NCI-H524 (cell line): ENCODE measurements at regions not wholly inside any gene's neighbourhood (a gene's known extent, or its start where the extent isn't known, plus 50 kb on each side); places are given as distances from the start of the nearest gene placed in this dataset.
"Not testable (repeated sequence)": the region's sequence is repeated elsewhere in the genome, so short reads cannot be mapped to it uniquely, and the experiment has no call there.

ENCODE experiments used
- DNase-seq, 2 experiments: peaks; one replicate each; lab custom pipeline; 2025; lab: John Stamatoyannopoulos, UW

- DNase-seq = no peak
These were observed 604.3 kb upstream of the RBFOX1 start for GRCh38 chr16:6728381-6728780.

GRCh38 chr16:6726621-6727020 lies 606.0 kb upstream of the RBFOX1 start:
- DNase-seq = no peak

GRCh38 chr16:6725634-6726331 lies 606.9 kb upstream of the RBFOX1 start:
- no peak for DNase-seq

GRCh38 chr16:6725206-6725605 lies 607.4 kb upstream of the RBFOX1 start:
- DNase-seq = not testable (repeated sequence)

- no peak for DNase-seq
These were observed 609.9 kb upstream of the RBFOX1 start for GRCh38 chr16:6722786-6723185.

GRCh38 chr16:6714510-6714909 lies 618.1 kb upstream of the RBFOX1 start:
- no peak for DNase-seq

- DNase-seq = no peak
These were observed 622.9 kb upstream of the RBFOX1 start for GRCh38 chr16:6709736-6710135.

GRCh38 chr16:6708576-6709215 lies 623.9 kb upstream of the RBFOX1 start:
- no peak for DNase-seq

GRCh38 chr16:6704306-6704930 lies 628.2 kb upstream of the RBFOX1 start:
- no peak for DNase-seq

- DNase-seq = no peak
These were observed 631.5 kb upstream of the RBFOX1 start for GRCh38 chr16:6701096-6701495.

GRCh38 chr16:6698548-6698947 lies 634.1 kb upstream of the RBFOX1 start:
- no peak for DNase-seq

GRCh38 chr16:6695666-6696065 lies 637.0 kb upstream of the RBFOX1 start:
- no peak for DNase-seq

GRCh38 chr16:6694636-6695035 lies 638.0 kb upstream of the RBFOX1 start:
- no peak for DNase-seq

GRCh38 chr16:6693418-6693817 lies 639.2 kb upstream of the RBFOX1 start:
- not testable (repeated sequence) for DNase-seq

GRCh38 chr16:6692874-6693273 lies 639.8 kb upstream of the RBFOX1 start:
- DNase-seq = no peak

- DNase-seq = no peak
These were observed 641.9 kb upstream of the RBFOX1 start for GRCh38 chr16:6690741-6691140.

- no peak for DNase-seq
These were observed 643.0 kb upstream of the RBFOX1 start for GRCh38 chr16:6689643-6690042.

- no peak for DNase-seq
These were observed 645.1 kb upstream of the RBFOX1 start for GRCh38 chr16:6687593-6687992.

- peak in 1 of 2 experiments; percentile 38 for DNase-seq
These were observed 648.5 kb upstream of the RBFOX1 start for GRCh38 chr16:6684076-6684673.

- peak in 1 of 2 experiments; percentile 26 for DNase-seq
These were observed 650.4 kb upstream of the RBFOX1 start for GRCh38 chr16:6682142-6682811.

GRCh38 chr16:6678586-6678985 lies 654.1 kb upstream of the RBFOX1 start:
- DNase-seq = no peak

- DNase-seq = no peak
These were observed 658.6 kb upstream of the RBFOX1 start for GRCh38 chr16:6674071-6674470.
